OCI-LY7 (cell line): ENCODE measurements at regions not wholly inside any gene's neighbourhood (a gene's known extent, or its start where the extent isn't known, plus 50 kb on each side); places are given as distances from the start of the nearest gene placed in this dataset.
"Not testable (repeated sequence)": the region's sequence is repeated elsewhere in the genome, so short reads cannot be mapped to it uniquely, and the experiment has no call there.

Source experiments
- BruUV-seq: library from RNA; stranded (reverse); fragments of 400-500 nt; replicated peaks from 2 replicates; lab custom pipeline; 2021; lab: Mats Ljungman, UMichigan
- CTCF ChIA-PET: fragments of 300-600 bp; sonication (Branson Sonifier 250); formaldehyde crosslinking; loops from one replicate; lab custom pipeline; 2022; ENCODE audit warnings: antibody characterized with exemption; ENCODE audit not compliant: unreplicated experiment; lab: Charles Lee
- POLR2A ChIA-PET: fragments of 300-600 bp; sonication (Branson Sonifier 250); formaldehyde crosslinking; loops from one replicate; lab custom pipeline; 2022; ENCODE audit warnings: antibody characterized with exemption; lab: Charles Lee
- DNase-seq: peaks from one replicate; pipeline ENCODE4 v3.0.0-alpha.2; 2015; ENCODE audit warnings: low spot score
- H2AFZ ChIP-seq: fragments of 200-600 bp; sonication (generic), shearing (Covaris generic); 2 replicates; pipeline ENCODE4 v1.6.1; 2014; ENCODE audit warnings: mild to moderate bottlenecking, antibody characterized with exemption, low read length, moderate library complexity
- H3K27ac ChIP-seq: fragments of 200-600 bp; sonication (generic); 2 replicates; pipeline ENCODE4 v1.5.1; 2014; ENCODE audit warnings: mixed run types, low read depth, mild to moderate bottlenecking, moderate library complexity, low read length, inconsistent platforms; ENCODE audit not compliant: poor library complexity, severe bottlenecking
- H3K36me3 ChIP-seq: fragments of 200-600 bp; sonication (generic); 2 replicates; pipeline ENCODE4 v1.6.1; 2014; ENCODE audit warnings: mild to moderate bottlenecking, antibody characterized with exemption, low read length, moderate library complexity, mixed read lengths; ENCODE audit not compliant: insufficient read depth
- H3K4me1 ChIP-seq: fragments of 200-600 bp; sonication (generic); 2 replicates; pipeline ENCODE4 v1.5.1; 2014; ENCODE audit warnings: mild to moderate bottlenecking, low read length; ENCODE audit not compliant: insufficient read depth, poor library complexity, severe bottlenecking
- H3K4me2 ChIP-seq: fragments of 200-600 bp; sonication (generic); 2 replicates; pipeline ENCODE4 v1.6.1; 2014; ENCODE audit warnings: mild to moderate bottlenecking, low read length
- H3K4me3 ChIP-seq: fragments of 200-600 bp; sonication (generic); 2 replicates; pipeline ENCODE4 v1.5.1; 2014; ENCODE audit warnings: mild to moderate bottlenecking, low read depth, low read length; ENCODE audit not compliant: poor library complexity, severe bottlenecking
- H3K79me2 ChIP-seq: fragments of 200-600 bp; sonication (generic); 2 replicates; pipeline ENCODE4 v1.6.1; 2016; ENCODE audit warnings: low read depth, mild to moderate bottlenecking, low read length, moderate library complexity, mixed read lengths; ENCODE audit not compliant: insufficient read depth
- H3K9me2 ChIP-seq: fragments of 200-600 bp; sonication (generic); 2 replicates; pipeline ENCODE4 v1.6.1; 2016; ENCODE audit warnings: mild to moderate bottlenecking, low read length, mixed read lengths; ENCODE audit not compliant: insufficient read depth
- H3K9me3 ChIP-seq: fragments of 200-600 bp; sonication (generic); 2 replicates; pipeline ENCODE4 v1.6.1; 2014; ENCODE audit warnings: mild to moderate bottlenecking, mixed run types, low read length, mixed read lengths
- H4K20me1 ChIP-seq: fragments of 200-600 bp; sonication (generic); 2 replicates; pipeline ENCODE4 v1.6.1; 2014; ENCODE audit warnings: mild to moderate bottlenecking, antibody characterized with exemption, low read length, moderate library complexity, mixed read lengths; ENCODE audit not compliant: insufficient read depth
- EZH2phosphoT487 ChIP-seq: fragments of 200-600 bp; sonication (generic); IDR thresholded peaks from 2 replicates; pipeline ENCODE4 v1.6.1; 2018; ENCODE audit warnings: low read depth, borderline replicate concordance, mild to moderate bottlenecking, mixed run types, antibody characterized with exemption, low read length, moderate library complexity, mixed read lengths
- intact Hi-C: fragments of 100-400 bp; cut with micrococcal nuclease; formaldehyde crosslinking; loops from one replicate; pipeline ENCODE4 v1.10.0; 2022; ENCODE audit not compliant: unreplicated experiment
- TF ChIP-seq, protein P1 (sequence below): fragments of 200-600 bp; sonication (generic); conservative IDR thresholded peaks from 2 replicates; pipeline ENCODE4 v1.5.1; 2014; ENCODE audit warnings: mild to moderate bottlenecking, antibody characterized with exemption, low read length, moderate library complexity, mixed read lengths

DNA sequence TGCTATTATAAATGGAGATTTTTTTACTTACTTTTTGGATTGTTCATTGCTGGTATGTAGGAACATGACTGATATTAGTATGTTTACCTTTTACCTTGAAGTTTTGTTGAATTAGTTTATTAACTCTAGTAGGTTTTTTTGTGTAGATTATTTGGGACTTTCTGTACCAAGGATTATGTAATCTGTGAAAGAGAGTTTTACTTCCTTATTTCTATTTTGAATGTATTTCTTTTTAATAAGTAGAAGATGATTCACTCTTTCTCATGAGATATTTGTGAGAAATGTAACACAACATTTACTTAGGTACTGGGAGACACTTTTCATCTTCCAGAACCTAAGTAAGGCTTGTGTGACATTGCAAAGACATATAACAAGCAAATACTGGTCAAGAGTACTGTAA lies 473.9 kb upstream of the HS3ST5 start:
- CTCF ChIA-PET: no interaction called here
- Histone ChIP-seq H3K36me3 (no peaks in the 10 kb centered on the region), H3K9me2 (no peaks in the 10 kb centered on the region), H3K4me1 (no peaks in the 10 kb centered on the region), H2AFZ (no peak overlapping the region), H3K79me2 (no peaks in the 10 kb centered on the region), H3K27ac (no peak overlapping the region), H3K9me3 (no peaks in the 10 kb centered on the region), H3K4me2 (no peak overlapping the region), H4K20me1 (no peaks in the 10 kb centered on the region), H3K4me3 (no peak overlapping the region)
- TF ChIP-seq EZH2phosphoT487: no peak
- TF ChIP-seq, protein P1, sequence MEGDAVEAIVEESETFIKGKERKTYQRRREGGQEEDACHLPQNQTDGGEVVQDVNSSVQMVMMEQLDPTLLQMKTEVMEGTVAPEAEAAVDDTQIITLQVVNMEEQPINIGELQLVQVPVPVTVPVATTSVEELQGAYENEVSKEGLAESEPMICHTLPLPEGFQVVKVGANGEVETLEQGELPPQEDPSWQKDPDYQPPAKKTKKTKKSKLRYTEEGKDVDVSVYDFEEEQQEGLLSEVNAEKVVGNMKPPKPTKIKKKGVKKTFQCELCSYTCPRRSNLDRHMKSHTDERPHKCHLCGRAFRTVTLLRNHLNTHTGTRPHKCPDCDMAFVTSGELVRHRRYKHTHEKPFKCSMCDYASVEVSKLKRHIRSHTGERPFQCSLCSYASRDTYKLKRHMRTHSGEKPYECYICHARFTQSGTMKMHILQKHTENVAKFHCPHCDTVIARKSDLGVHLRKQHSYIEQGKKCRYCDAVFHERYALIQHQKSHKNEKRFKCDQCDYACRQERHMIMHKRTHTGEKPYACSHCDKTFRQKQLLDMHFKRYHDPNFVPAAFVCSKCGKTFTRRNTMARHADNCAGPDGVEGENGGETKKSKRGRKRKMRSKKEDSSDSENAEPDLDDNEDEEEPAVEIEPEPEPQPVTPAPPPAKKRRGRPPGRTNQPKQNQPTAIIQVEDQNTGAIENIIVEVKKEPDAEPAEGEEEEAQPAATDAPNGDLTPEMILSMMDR: no peak
- no TSS peak for BruUV-seq
- intact Hi-C loops: no loop called here
- no peak for DNase-seq
- POLR2A ChIA-PET: interaction anchor here (0.6 kb wide), 1 partner anchor 198 kb away, joined by 5 read pairs; no protein-coding TSS in a partner anchor

DNA sequence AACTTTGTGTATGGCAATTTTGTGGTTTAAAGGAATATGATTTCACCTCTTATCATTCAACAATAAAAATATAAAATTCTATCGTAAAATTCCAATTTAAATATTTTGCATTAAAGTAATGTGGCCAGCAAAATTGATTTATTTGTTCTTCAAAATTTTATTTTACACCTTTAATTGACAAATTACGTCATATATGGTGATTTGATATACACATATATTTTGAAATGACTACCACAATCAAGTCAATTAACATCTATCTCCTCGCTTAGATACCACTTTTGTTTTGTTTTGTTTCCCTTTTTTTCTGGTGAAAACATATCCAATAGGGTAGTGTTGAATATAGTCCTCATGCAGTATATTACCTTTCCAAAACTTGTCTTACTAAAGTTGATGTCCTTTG lies 467.6 kb upstream of the HS3ST5 start:
- no peaks in the 10 kb centered on the region for H4K20me1 ChIP-seq
- no peaks in the 10 kb centered on the region for H3K36me3 ChIP-seq
- BruUV-seq: no TSS peak
- DNase-seq: no peak
- H3K9me3 ChIP-seq: no peaks in the 10 kb centered on the region
- H3K27ac ChIP-seq: no peak overlapping the region
- H2AFZ ChIP-seq: no peak overlapping the region
- POLR2A ChIA-PET: interaction anchor here (1.0 kb wide), 1 partner anchor 19 kb away, joined by 3 read pairs; no protein-coding TSS in a partner anchor
- no peak overlapping the region for H3K4me2 ChIP-seq
- intact Hi-C loops: no loop called here
- no peaks in the 10 kb centered on the region for H3K79me2 ChIP-seq
- CTCF ChIA-PET: no interaction called here
- H3K4me3 ChIP-seq: no peak overlapping the region
- H3K9me2 ChIP-seq: no peaks in the 10 kb centered on the region
- TF ChIP-seq, protein P1: no peak
- TF ChIP-seq EZH2phosphoT487: no peak
- H3K4me1 ChIP-seq: no peaks in the 10 kb centered on the region

DNA sequence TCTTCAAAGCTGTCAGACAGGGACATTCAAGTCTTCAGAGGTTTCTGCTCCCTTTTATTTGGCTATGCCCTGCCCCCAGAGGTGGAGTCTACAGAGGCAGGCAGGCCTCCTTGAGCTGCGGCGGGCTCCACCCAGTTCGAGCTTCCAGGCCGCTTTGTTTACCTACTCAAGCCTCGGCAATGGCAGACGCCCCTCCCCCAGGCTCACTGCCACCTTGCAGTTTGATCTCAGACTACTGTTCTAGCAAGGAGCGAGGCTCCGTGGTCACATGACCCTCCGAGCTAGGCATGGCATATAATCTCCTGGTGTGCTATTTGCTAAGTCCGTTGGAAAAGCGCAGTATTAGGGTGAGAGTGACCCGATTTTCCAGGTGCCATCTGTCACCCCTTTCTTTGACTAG lies 462.6 kb upstream of the HS3ST5 start:
- H3K9me2 ChIP-seq, BruUV-seq, H3K36me3 ChIP-seq, H3K79me2 ChIP-seq, H4K20me1 ChIP-seq, H2AFZ ChIP-seq, CTCF ChIA-PET, DNase-seq, H3K9me3 ChIP-seq, POLR2A ChIA-PET, H3K27ac ChIP-seq, intact Hi-C loops, H3K4me2 ChIP-seq, H3K4me1 ChIP-seq, H3K4me3 ChIP-seq: not testable (repeated sequence)
